AG04449 (cell line): ENCODE measurements at regions not wholly inside any gene's neighbourhood (a gene's known extent, or its start where the extent isn't known, plus 50 kb on each side); places are given as distances from the start of the nearest gene placed in this dataset.
"Not testable (repeated sequence)": the region's sequence is repeated elsewhere in the genome, so short reads cannot be mapped to it uniquely, and the experiment has no call there.

Source experiments
- CTCF ChIA-PET: fragments of 350-600 bp; formaldehyde crosslinking; extraction: SDS; loops from one replicate; lab custom pipeline; 2021; ENCODE audit warnings: antibody characterized with exemption; lab: Yijun Ruan, JAX
- POLR2A ChIA-PET: fragments of 400-600, 350-600 bp; formaldehyde crosslinking; extraction: SDS; loops from one replicate; lab custom pipeline; 2020; ENCODE audit warnings: antibody characterized with exemption, inconsistent platforms; lab: Yijun Ruan, JAX
- DNase-seq: peaks from one replicate; pipeline ENCODE4 v3.0.0-alpha.2; 2010; ENCODE audit warnings: low read depth, low spot score
- H3K4me3 ChIP-seq: 2 replicates; pipeline ENCODE4 v1.5.1; 2011; ENCODE audit warnings: low read depth, mild to moderate bottlenecking, control low read depth, low read length
- TF ChIP-seq, protein P1 (sequence below): IDR thresholded peaks from one replicate; pipeline ENCODE4 v1.5.1; 2011; ENCODE audit warnings: mild to moderate bottlenecking, moderate library complexity, low read length, control low read depth, inconsistent platforms; ENCODE audit not compliant: insufficient read depth; ENCODE audit errors: missing control alignments

DNA sequence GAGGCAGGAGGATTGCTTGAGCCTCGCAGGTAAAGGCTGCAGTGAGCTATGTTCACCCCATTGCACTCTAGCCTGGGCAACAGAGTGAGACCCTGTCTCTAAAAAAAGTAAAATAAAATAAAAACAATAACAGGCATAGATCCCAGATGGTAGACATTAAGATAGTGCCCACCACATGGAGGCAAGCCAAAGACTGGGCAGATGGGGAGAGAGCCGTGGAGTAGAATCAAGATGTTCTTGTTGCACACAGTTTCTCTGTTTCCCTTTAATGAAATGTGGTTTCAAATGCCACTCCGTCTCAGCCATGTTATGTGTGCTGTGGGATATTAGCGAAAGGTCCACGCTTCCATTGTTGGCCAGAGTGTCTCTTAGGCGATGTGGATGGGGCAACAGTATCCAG, 63.8 kb upstream of the TBL1X start:
- TF ChIP-seq, protein P1, sequence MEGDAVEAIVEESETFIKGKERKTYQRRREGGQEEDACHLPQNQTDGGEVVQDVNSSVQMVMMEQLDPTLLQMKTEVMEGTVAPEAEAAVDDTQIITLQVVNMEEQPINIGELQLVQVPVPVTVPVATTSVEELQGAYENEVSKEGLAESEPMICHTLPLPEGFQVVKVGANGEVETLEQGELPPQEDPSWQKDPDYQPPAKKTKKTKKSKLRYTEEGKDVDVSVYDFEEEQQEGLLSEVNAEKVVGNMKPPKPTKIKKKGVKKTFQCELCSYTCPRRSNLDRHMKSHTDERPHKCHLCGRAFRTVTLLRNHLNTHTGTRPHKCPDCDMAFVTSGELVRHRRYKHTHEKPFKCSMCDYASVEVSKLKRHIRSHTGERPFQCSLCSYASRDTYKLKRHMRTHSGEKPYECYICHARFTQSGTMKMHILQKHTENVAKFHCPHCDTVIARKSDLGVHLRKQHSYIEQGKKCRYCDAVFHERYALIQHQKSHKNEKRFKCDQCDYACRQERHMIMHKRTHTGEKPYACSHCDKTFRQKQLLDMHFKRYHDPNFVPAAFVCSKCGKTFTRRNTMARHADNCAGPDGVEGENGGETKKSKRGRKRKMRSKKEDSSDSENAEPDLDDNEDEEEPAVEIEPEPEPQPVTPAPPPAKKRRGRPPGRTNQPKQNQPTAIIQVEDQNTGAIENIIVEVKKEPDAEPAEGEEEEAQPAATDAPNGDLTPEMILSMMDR: no peak
- ChIA-PET CTCF (no interaction called here), POLR2A (no interaction called here)
- no peak overlapping the region for H3K4me3 ChIP-seq
- DNase-seq: no peak

- POLR2A ChIA-PET: no interaction called here
- no peak overlapping the region for H3K4me3 ChIP-seq
- CTCF ChIA-PET: no interaction called here
- TF ChIP-seq, protein P1: no peak
- DNase-seq: no peak
Measured at GRCh38 chrX:9403374-9403773, 61.5 kb upstream of the TBL1X start.

DNA sequence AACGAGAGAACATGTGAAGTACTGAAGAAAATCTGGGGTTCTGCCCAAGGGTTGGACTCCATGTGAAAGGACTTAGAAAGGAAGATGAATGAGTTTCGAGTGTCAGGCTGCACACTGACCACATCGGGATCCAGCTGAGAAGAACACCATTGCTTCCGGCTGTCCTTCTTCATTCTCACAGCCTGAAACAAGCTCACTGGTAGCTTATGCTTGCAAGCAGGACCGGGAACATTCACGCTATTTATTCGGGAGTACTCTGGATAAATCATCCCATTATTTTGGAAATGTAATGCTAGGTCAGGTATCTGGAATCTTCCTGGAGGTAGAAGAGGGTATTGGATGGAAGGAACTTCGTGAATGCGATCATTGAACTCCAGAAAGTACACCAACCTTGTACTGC, 59.2 kb upstream of the TBL1X start:
- CTCF ChIA-PET, POLR2A ChIA-PET, H3K4me3 ChIP-seq, DNase-seq: not testable (repeated sequence)

GRCh38 chrX:9410889-9411288, 54.0 kb upstream of the TBL1X start:
- DNase-seq, CTCF ChIA-PET, POLR2A ChIA-PET, H3K4me3 ChIP-seq: not testable (repeated sequence)

DNA sequence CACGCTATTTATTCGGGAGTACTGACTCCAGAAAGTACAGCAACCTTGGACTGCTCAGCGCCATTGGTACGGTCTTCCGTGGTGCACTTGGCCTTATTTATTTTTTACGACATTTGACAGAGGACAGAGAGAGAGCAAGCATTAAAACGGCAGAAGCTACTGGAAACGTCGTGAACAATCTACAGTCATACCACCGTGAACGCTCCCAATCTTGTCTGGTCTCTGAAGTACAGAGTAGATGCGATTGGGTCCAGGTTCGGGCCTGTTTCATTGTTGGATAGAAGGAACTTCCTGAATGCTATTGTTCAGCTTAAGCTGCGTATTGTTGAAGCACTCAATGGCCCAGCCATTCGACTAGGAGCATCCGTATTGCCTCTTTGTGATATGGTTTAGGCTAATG, 53.2 kb upstream of the TBL1X start:
- POLR2A ChIA-PET: not testable (repeated sequence)

GRCh38 chrX:9414416-9414815, 50.4 kb upstream of the TBL1X start:
- H3K4me3 ChIP-seq: no peak overlapping the region
- CTCF ChIA-PET: no interaction called here
- TF ChIP-seq, protein P1: no peak
- DNase-seq: no peak
- POLR2A ChIA-PET: no interaction called here

More for the DNA sequence above, 53.2 kb upstream of the TBL1X start:
- DNase-seq, CTCF ChIA-PET, H3K4me3 ChIP-seq: not testable (repeated sequence)
